OCI-LY7 (cell line): ENCODE measurements at regions not wholly inside any gene's neighbourhood (a gene's known extent, or its start where the extent isn't known, plus 50 kb on each side); places are given as distances from the start of the nearest gene placed in this dataset.

Source experiments
- BruUV-seq: library from RNA; stranded (reverse); fragments of 400-500 nt; replicated peaks from 2 replicates; lab custom pipeline; 2021; lab: Mats Ljungman, UMichigan
- CTCF ChIA-PET: fragments of 300-600 bp; sonication (Branson Sonifier 250); formaldehyde crosslinking; loops from one replicate; lab custom pipeline; 2022; ENCODE audit warnings: antibody characterized with exemption; ENCODE audit not compliant: unreplicated experiment; lab: Charles Lee
- POLR2A ChIA-PET: fragments of 300-600 bp; sonication (Branson Sonifier 250); formaldehyde crosslinking; loops from one replicate; lab custom pipeline; 2022; ENCODE audit warnings: antibody characterized with exemption; lab: Charles Lee
- DNase-seq: peaks from one replicate; pipeline ENCODE4 v3.0.0-alpha.2; 2015; ENCODE audit warnings: low spot score
- H2AFZ ChIP-seq: fragments of 200-600 bp; sonication (generic), shearing (Covaris generic); 2 replicates; pipeline ENCODE4 v1.6.1; 2014; ENCODE audit warnings: mild to moderate bottlenecking, antibody characterized with exemption, low read length, moderate library complexity
- H3K27ac ChIP-seq: fragments of 200-600 bp; sonication (generic); 2 replicates; pipeline ENCODE4 v1.5.1; 2014; ENCODE audit warnings: mixed run types, low read depth, mild to moderate bottlenecking, moderate library complexity, low read length, inconsistent platforms; ENCODE audit not compliant: poor library complexity, severe bottlenecking
- H3K36me3 ChIP-seq: fragments of 200-600 bp; sonication (generic); 2 replicates; pipeline ENCODE4 v1.6.1; 2014; ENCODE audit warnings: mild to moderate bottlenecking, antibody characterized with exemption, low read length, moderate library complexity, mixed read lengths; ENCODE audit not compliant: insufficient read depth
- H3K4me1 ChIP-seq: fragments of 200-600 bp; sonication (generic); 2 replicates; pipeline ENCODE4 v1.5.1; 2014; ENCODE audit warnings: mild to moderate bottlenecking, low read length; ENCODE audit not compliant: insufficient read depth, poor library complexity, severe bottlenecking
- H3K4me2 ChIP-seq: fragments of 200-600 bp; sonication (generic); 2 replicates; pipeline ENCODE4 v1.6.1; 2014; ENCODE audit warnings: mild to moderate bottlenecking, low read length
- H3K4me3 ChIP-seq: fragments of 200-600 bp; sonication (generic); 2 replicates; pipeline ENCODE4 v1.5.1; 2014; ENCODE audit warnings: mild to moderate bottlenecking, low read depth, low read length; ENCODE audit not compliant: poor library complexity, severe bottlenecking
- H3K79me2 ChIP-seq: fragments of 200-600 bp; sonication (generic); 2 replicates; pipeline ENCODE4 v1.6.1; 2016; ENCODE audit warnings: low read depth, mild to moderate bottlenecking, low read length, moderate library complexity, mixed read lengths; ENCODE audit not compliant: insufficient read depth
- H3K9me2 ChIP-seq: fragments of 200-600 bp; sonication (generic); 2 replicates; pipeline ENCODE4 v1.6.1; 2016; ENCODE audit warnings: mild to moderate bottlenecking, low read length, mixed read lengths; ENCODE audit not compliant: insufficient read depth
- H3K9me3 ChIP-seq: fragments of 200-600 bp; sonication (generic); 2 replicates; pipeline ENCODE4 v1.6.1; 2014; ENCODE audit warnings: mild to moderate bottlenecking, mixed run types, low read length, mixed read lengths
- H4K20me1 ChIP-seq: fragments of 200-600 bp; sonication (generic); 2 replicates; pipeline ENCODE4 v1.6.1; 2014; ENCODE audit warnings: mild to moderate bottlenecking, antibody characterized with exemption, low read length, moderate library complexity, mixed read lengths; ENCODE audit not compliant: insufficient read depth
- EZH2phosphoT487 ChIP-seq: fragments of 200-600 bp; sonication (generic); IDR thresholded peaks from 2 replicates; pipeline ENCODE4 v1.6.1; 2018; ENCODE audit warnings: low read depth, borderline replicate concordance, mild to moderate bottlenecking, mixed run types, antibody characterized with exemption, low read length, moderate library complexity, mixed read lengths
- intact Hi-C: fragments of 100-400 bp; cut with micrococcal nuclease; formaldehyde crosslinking; loops from one replicate; pipeline ENCODE4 v1.10.0; 2022; ENCODE audit not compliant: unreplicated experiment
- TF ChIP-seq, protein P1 (sequence below): fragments of 200-600 bp; sonication (generic); conservative IDR thresholded peaks from 2 replicates; pipeline ENCODE4 v1.5.1; 2014; ENCODE audit warnings: mild to moderate bottlenecking, antibody characterized with exemption, low read length, moderate library complexity, mixed read lengths

DNA sequence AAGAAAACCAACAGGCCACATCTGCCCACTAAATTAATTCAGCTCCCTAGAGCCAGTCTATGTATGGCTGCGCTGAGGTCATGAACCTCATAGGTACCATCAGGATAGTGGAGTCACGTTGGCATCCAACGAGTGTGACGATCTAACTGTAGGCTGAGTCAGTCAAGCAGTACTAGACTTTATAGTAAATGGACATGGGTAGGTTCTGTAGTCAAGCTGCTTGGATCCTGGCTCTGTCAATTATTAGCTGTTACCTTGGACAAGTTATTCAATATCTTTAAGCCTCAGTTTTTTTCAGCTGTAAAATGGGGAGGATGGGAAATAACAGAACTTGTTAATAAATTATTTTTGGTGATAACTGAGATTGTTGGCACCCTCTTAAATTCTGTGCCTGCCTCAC lies 432.4 kb upstream of the RASGEF1B start:
- H3K27ac ChIP-seq = no peak overlapping the region
- CTCF ChIA-PET = no interaction called here
- POLR2A ChIA-PET = no interaction called here
- BruUV-seq = no TSS peak
- H3K9me3 ChIP-seq = no peaks in the 10 kb centered on the region
- no peak overlapping the region for H3K4me3 ChIP-seq
- H3K4me2 ChIP-seq = no peak overlapping the region
- no peaks in the 10 kb centered on the region for H3K4me1 ChIP-seq
- H3K9me2 ChIP-seq = no peaks in the 10 kb centered on the region
- DNase-seq = no peak
- intact Hi-C loops = no loop called here
- TF ChIP-seq, protein P1, sequence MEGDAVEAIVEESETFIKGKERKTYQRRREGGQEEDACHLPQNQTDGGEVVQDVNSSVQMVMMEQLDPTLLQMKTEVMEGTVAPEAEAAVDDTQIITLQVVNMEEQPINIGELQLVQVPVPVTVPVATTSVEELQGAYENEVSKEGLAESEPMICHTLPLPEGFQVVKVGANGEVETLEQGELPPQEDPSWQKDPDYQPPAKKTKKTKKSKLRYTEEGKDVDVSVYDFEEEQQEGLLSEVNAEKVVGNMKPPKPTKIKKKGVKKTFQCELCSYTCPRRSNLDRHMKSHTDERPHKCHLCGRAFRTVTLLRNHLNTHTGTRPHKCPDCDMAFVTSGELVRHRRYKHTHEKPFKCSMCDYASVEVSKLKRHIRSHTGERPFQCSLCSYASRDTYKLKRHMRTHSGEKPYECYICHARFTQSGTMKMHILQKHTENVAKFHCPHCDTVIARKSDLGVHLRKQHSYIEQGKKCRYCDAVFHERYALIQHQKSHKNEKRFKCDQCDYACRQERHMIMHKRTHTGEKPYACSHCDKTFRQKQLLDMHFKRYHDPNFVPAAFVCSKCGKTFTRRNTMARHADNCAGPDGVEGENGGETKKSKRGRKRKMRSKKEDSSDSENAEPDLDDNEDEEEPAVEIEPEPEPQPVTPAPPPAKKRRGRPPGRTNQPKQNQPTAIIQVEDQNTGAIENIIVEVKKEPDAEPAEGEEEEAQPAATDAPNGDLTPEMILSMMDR = no peak
- TF ChIP-seq EZH2phosphoT487 = no peak
- H4K20me1 ChIP-seq = no peaks in the 10 kb centered on the region
- no peaks in the 10 kb centered on the region for H3K36me3 ChIP-seq
- no peaks in the 10 kb centered on the region for H3K79me2 ChIP-seq
- no peak overlapping the region for H2AFZ ChIP-seq

DNA sequence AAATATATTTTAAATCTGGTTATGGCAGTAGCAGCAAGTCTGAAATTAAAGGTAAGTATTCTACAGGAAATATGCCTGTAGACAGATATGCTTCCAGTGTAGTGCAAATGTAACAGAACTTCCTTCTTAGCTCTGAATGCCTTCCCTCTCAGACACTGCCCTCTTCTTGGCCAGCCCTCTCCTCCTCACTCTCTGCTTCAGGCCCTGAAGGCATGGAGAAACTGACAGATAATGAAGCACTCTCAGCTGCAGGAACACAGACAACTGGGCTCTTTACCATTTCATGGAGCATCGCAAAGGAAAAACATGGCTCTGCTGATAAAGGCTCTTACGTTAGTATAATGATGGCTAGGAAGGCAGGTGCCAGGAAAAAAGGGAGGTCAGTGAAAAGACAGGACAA lies 431.5 kb upstream of the RASGEF1B start:
- H3K9me2 ChIP-seq = no peaks in the 10 kb centered on the region
- no peaks in the 10 kb centered on the region for H4K20me1 ChIP-seq
- H3K4me1 ChIP-seq = no peaks in the 10 kb centered on the region
- ChIA-PET CTCF (no interaction called here), POLR2A (no interaction called here)
- no peaks in the 10 kb centered on the region for H3K9me3 ChIP-seq
- no peaks in the 10 kb centered on the region for H3K79me2 ChIP-seq
- TF ChIP-seq EZH2phosphoT487 = no peak
- TF ChIP-seq, protein P1 = no peak
- H2AFZ ChIP-seq = no peak overlapping the region
- H3K27ac ChIP-seq = no peak overlapping the region
- no peaks in the 10 kb centered on the region for H3K36me3 ChIP-seq
- no peak for DNase-seq
- no TSS peak for BruUV-seq
- H3K4me2 ChIP-seq = no peak overlapping the region
- H3K4me3 ChIP-seq = no peak overlapping the region
- intact Hi-C loops = no loop called here

DNA sequence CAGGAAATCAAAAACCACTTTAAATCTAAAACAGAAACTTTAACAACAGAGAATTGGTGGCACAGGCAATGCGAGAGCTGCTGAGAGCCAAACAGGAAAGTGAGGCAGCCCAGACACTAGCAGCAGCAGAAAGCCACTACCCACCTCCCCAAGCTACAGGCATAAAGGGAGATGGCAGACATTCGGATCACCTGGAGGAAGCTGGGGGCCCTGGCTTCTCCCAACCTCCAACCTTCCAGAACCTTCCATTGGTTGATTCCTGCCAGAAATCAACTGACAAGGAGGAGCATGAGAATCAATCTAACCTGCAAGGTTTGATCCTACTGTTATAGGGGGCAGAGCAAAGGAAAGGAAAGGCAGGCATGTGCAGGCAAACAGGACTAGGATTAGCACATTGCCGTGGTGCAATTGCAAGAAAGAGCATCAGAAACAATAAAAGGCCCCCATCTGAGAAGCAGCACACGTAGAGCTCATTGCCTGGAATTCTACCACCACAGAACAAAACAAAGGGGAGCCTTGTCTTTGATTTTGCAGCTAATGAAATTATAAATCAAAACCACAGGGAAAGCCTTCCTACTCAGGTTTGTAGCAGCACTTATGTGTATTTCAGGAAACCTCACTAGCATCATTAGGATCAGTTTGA lies 427.3 kb upstream of the RASGEF1B start:
- Histone ChIP-seq H3K9me3 (no peaks in the 10 kb centered on the region), H3K79me2 (no peaks in the 10 kb centered on the region), H3K4me2 (no peak overlapping the region), H3K36me3 (no peaks in the 10 kb centered on the region), H3K4me1 (no peaks in the 10 kb centered on the region), H3K27ac (no peak overlapping the region), H3K4me3 (no peak overlapping the region), H3K9me2 (no peaks in the 10 kb centered on the region), H2AFZ (no peak overlapping the region), H4K20me1 (no peaks in the 10 kb centered on the region)
- no peak for TF ChIP-seq EZH2phosphoT487
- intact Hi-C loops = no loop called here
- BruUV-seq = no TSS peak
- DNase-seq = no peak
- CTCF ChIA-PET = no interaction called here
- POLR2A ChIA-PET = interaction anchor here (0.6 kb wide), 1 partner anchor 1288 kb away, joined by 3 read pairs; no protein-coding TSS in a partner anchor
